Astrocyte (in vitro differentiated cells and primary cell): ENCODE measurements at regions not wholly inside any gene's neighbourhood (a gene's known extent, or its start where the extent isn't known, plus 50 kb on each side); places are given as distances from the start of the nearest gene placed in this dataset.

Source experiments
- CTCF ChIP-seq: IDR thresholded peaks from 2 replicates; pipeline ENCODE4 v1.5.1; 2011; ENCODE audit warnings: low read depth, mild to moderate bottlenecking, inconsistent platforms, low read length, moderate library complexity; ENCODE audit not compliant: insufficient read depth
- EZH2 ChIP-seq: IDR thresholded peaks from 2 replicates; pipeline ENCODE4 v1.6.1; 2012; ENCODE audit warnings: mild to moderate bottlenecking, low read length, inconsistent platforms; ENCODE audit not compliant: insufficient read depth

GRCh38 chr2:81528852-81529480 is 1224.4 kb upstream of the LRRTM1 start:
- TF ChIP-seq CTCF, result no peak
- no peak for TF ChIP-seq EZH2
